ENCODE measurements at regions not wholly inside any gene's neighbourhood (a gene's known extent, or its start where the extent isn't known, plus 50 kb on each side); places are given as distances from the start of the nearest gene placed in this dataset.

DNA sequence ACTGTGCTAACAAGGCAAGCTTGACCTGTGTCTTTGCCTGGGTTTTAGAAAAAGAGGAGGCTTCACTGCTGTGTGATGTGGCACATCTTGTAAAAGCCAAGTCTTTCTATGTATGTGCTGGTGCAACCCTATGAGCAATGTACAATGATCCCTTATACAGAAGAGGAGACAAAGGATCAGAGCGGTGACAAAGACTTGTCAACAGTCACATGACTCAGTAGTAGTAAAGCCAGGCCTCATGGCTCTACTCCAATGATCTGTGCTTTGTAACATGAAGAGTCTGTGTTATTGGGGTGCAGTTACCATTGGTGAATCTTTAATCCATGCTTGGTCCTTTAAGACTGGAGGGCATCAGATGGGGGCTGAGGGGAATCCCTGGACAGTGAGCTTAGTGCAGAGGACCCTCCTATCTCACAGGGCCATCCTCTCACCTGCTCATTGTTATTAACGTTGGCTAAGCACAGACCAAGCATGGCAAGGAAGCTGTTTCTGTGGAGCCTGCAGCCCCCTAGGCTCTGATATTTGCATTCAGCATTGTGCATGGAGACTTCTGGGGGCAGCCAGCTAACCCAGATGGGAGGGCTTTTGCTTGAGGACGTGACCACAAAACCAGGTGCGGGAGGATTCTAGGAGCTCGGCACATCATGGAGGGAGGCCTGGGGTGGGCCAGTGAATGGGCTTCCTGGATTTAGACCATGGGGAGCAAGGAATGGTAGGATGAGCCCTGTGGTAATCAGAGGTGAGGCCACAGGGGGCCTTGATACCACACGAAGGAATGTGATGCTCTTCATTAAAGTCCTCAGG, 308.8 kb upstream of the ZNF32 start:
- TF ChIP-seq, protein P1, sequence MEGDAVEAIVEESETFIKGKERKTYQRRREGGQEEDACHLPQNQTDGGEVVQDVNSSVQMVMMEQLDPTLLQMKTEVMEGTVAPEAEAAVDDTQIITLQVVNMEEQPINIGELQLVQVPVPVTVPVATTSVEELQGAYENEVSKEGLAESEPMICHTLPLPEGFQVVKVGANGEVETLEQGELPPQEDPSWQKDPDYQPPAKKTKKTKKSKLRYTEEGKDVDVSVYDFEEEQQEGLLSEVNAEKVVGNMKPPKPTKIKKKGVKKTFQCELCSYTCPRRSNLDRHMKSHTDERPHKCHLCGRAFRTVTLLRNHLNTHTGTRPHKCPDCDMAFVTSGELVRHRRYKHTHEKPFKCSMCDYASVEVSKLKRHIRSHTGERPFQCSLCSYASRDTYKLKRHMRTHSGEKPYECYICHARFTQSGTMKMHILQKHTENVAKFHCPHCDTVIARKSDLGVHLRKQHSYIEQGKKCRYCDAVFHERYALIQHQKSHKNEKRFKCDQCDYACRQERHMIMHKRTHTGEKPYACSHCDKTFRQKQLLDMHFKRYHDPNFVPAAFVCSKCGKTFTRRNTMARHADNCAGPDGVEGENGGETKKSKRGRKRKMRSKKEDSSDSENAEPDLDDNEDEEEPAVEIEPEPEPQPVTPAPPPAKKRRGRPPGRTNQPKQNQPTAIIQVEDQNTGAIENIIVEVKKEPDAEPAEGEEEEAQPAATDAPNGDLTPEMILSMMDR (conservative IDR thresholded peaks at IDR 0.05) = no peak
- no peak for TF ChIP-seq EZH2 (IDR thresholded peaks at IDR 0.05; ENCODE audit: low read depth)

Data from PC-9 (cell line).